Heart right ventricle (tissue), 16 donors: ENCODE measurements at regions not wholly inside any gene's neighbourhood (a gene's known extent, or its start where the extent isn't known, plus 50 kb on each side); places are given as distances from the start of the nearest gene placed in this dataset.

Experiments used
- ATAC-seq, 8 donors: fragments of 200-7000 bp; cut with Tn5 transposase; one replicate each; pipeline ENCODE4 v1.9.1; 2020; ENCODE audit warnings: mild to moderate bottlenecking in 8 of 8, moderate library complexity in 8 of 8, moderate number of reproducible peaks in 1 of 8
- DNase-seq, 2 donors: peaks; one replicate each; pipeline ENCODE4 v3.0.0-alpha.2; 2020
- H3K27ac ChIP-seq, 10 donors: fragments of 200-600 bp; sonication (generic) in 2 of 10; one replicate each; pipeline versions ENCODE4 v1.5.0 to v1.8.0; 2020 to 2022; ENCODE audit warnings: mild to moderate bottlenecking in 3 of 10
- H3K27me3 ChIP-seq, 7 donors: fragments of 200-600 bp; one replicate each; pipeline ENCODE4 v1.8.0; 2021 to 2022; ENCODE audit warnings: mild to moderate bottlenecking in 2 of 7
- H3K36me3 ChIP-seq, 9 donors: fragments of 200-600 bp; sonication (generic) in 1 of 9; one replicate each; pipeline versions ENCODE4 v1.5.0 to v1.8.0; 2020 to 2022; ENCODE audit warnings: mild to moderate bottlenecking in 2 of 9
- H3K4me1 ChIP-seq, 9 donors: fragments of 200-600 bp; sonication (generic) in 1 of 9; one replicate each; pipeline versions ENCODE4 v1.5.0 to v1.8.0; 2020 to 2022; ENCODE audit warnings: mild to moderate bottlenecking in 4 of 9
- H3K4me3 ChIP-seq, 10 donors: fragments of 200-600 bp; sonication (generic) in 2 of 10; one replicate each; pipeline versions ENCODE4 v1.5.0 to v1.8.0; 2020 to 2022; ENCODE audit warnings: mild to moderate bottlenecking in 7 of 10, moderate library complexity in 2 of 10
- H3K9me3 ChIP-seq, 11 donors: fragments of 200-600 bp in 10 of 11; sonication (generic) in 2 of 11; one replicate each; pipeline versions ENCODE4 v1.5.0 to v1.8.0; 2013 to 2022; ENCODE audit warnings: mild to moderate bottlenecking in 2 of 11, control low read depth in 1 of 11, moderate library complexity in 1 of 11
- CTCF ChIP-seq, 9 donors: fragments of 200-600 bp; sonication (generic) in 2 of 9; IDR thresholded peaks; one replicate each; pipeline versions ENCODE4 v1.5.0 to v1.8.0; 2021 to 2022; ENCODE audit warnings: antibody characterized with exemption in 9 of 9, mild to moderate bottlenecking in 5 of 9, moderate library complexity in 1 of 9
- WGBS, 2 donors: extraction: QIAGEN DNeasy Blood & Tissue Kit; methylation state at CpG; one replicate each; pipeline ENCODE4 v1.1.7; 2013; ENCODE audit warnings: inconsistent platforms in 1 of 2; 5-methylcytosine and 5-hydroxymethylcytosine counted together
- intact Hi-C, 10 donors: fragments of 100-400 bp; cut with DNase I; formaldehyde crosslinking; loops; one replicate each; pipeline versions ENCODE4 v1.11.1 to v1.14.2; 2022
- donor health status: Arrhythmogenic right ventricular cardiomyopathy.
- donor health status: ischemic (EF 13 %, LVEDD 7.1; RV severe dilation, severe dysfunction).
- donor health status: healthy with polysubstance abuse.
- donor health status: DM: no; HTN: yes; CAD: no.
- donor health status: DM: no; HTN: no; CAD: no.
- donor health status: ischemic (EF 25% LVEDD 6.9; RV normal size, moderate dysfunction).
- donor health status: ischemic (EF 25% LVEDD 5.7; RV mildly dilated, moderate dysfunction).
- donor health status: healthy.
- donor health status: DM: yes; HTN: yes; CAD: no.
- donor health status: Ischemic cardiomyopathy.
- donor health status: ischemic (EF 35%, LVEDD 5.7; RV mildly dilated, moderate dysfunction).
- donor health status: nonischemic (EF 11% LVEDD 7.7; RV severe dilation, severe dysfunction).
- donor health status: DM: yes; HTN: yes; CAD: no.
- donor health status: PGD.
- donor health status: ischemic (EF 29% LVEDD 5.4; RV normal size, mild dysfunction).
- donor health status: nonischemic (EF 23%, LVEDD 6.1; RV moderate dilation, normal function).

- no peaks in the 10 kb centered on the region for H3K36me3 ChIP-seq
- intact Hi-C loops, result loop anchor here in 6 of 10 donors (10.0 kb wide), 4 partner anchors 516 to 1026 kb away; partner anchors contain the start of gene FOXP1 (in 1 of the 6)
- WGBS, 2 donors, result 29 to 31% methylated on average over 2 of the region's 2 CpGs
Observed at GRCh38 chr3:70558956-70559355, 246.5 kb upstream of the MDFIC2 start.

GRCh38 chr3:70557976-70558375 lies 245.5 kb upstream of the MDFIC2 start:
- TF ChIP-seq CTCF (IDR thresholded peaks at IDR 0.05), result no peak
- H3K36me3 ChIP-seq, result no peaks in the 10 kb centered on the region
- H3K4me3 ChIP-seq, result no peak overlapping the region
- intact Hi-C loops, result loop anchor here in 6 of 10 donors (10.0 kb wide), 4 partner anchors 517 to 1027 kb away; partner anchors contain the start of gene FOXP1 (in 1 of the 6)
- peaks cover 0 to 11% (median 0%) of the 10 kb centered on the region in 9 donors for H3K4me1 ChIP-seq
- H3K9me3 ChIP-seq, result peaks cover 0 to 3% (median 0%) of the 10 kb centered on the region in 11 donors
- no peaks in the 10 kb centered on the region for H3K27me3 ChIP-seq
- ATAC-seq (no peak), DNase-seq (no peak)
- H3K27ac ChIP-seq, result no peak overlapping the region
- WGBS, 2 donors, result 73 to 77% methylated on average over 2 of the region's 2 CpGs

More at GRCh38 chr3:70558956-70559355, 246.5 kb upstream of the MDFIC2 start:
- Histone ChIP-seq H3K4me3 (no peak overlapping the region), H3K4me1 (peaks cover 0 to 11% (median 0%) of the 10 kb centered on the region in 9 donors), H3K27ac (no peak overlapping the region), H3K9me3 (peaks cover 0 to 12% (median 0%) of the 10 kb centered on the region in 11 donors), H3K27me3 (no peaks in the 10 kb centered on the region)
- DNase-seq, result no peak
- no peak for TF ChIP-seq CTCF (IDR thresholded peaks at IDR 0.05)
- ATAC-seq, result no peak

GRCh38 chr3:70556056-70556455 lies 243.6 kb upstream of the MDFIC2 start:
- Histone ChIP-seq H3K36me3 (no peaks in the 10 kb centered on the region), H3K4me3 (no peak overlapping the region), H3K4me1 (peaks cover 0 to 11% (median 0%) of the 10 kb centered on the region in 9 donors), H3K9me3 (no peaks in the 10 kb centered on the region), H3K27me3 (no peaks in the 10 kb centered on the region), H3K27ac (no peak overlapping the region)
- 72 to 79% methylated on average over 3 of the region's 3 CpGs for WGBS, 2 donors
- DNase-seq, result no peak
- TF ChIP-seq CTCF (IDR thresholded peaks at IDR 0.05), result no peak
- no peak for ATAC-seq
- intact Hi-C loops, result loop anchor here in 6 of 10 donors (10.0 kb wide), 4 partner anchors 519 to 1029 kb away; partner anchors contain the start of gene FOXP1 (in 1 of the 6)

- intact Hi-C loops, result loop anchor here in 8 of 10 donors (5.0 to 10.0 kb wide), 8 partner anchors 513 to 1098 kb away; partner anchors contain the start of gene FOXP1 (in 1 of the 8)
Observed at GRCh38 chr3:70554170-70554569, 241.7 kb upstream of the MDFIC2 start.

More at GRCh38 chr3:70554170-70554569, 241.7 kb upstream of the MDFIC2 start:
- no peak overlapping the region for H3K4me3 ChIP-seq
- H3K27ac ChIP-seq, result no peak overlapping the region
- no peak for TF ChIP-seq CTCF (IDR thresholded peaks at IDR 0.05)
- ATAC-seq (no peak), DNase-seq (no peak)
- H3K36me3 ChIP-seq, result no peaks in the 10 kb centered on the region
- peaks cover 0 to 11% (median 0%) of the 10 kb centered on the region in 9 donors for H3K4me1 ChIP-seq
- WGBS, 2 donors, result 81 to 85% methylated on average over 1 of the region's 1 CpG
- H3K27me3 ChIP-seq, result no peaks in the 10 kb centered on the region
- H3K9me3 ChIP-seq, result no peaks in the 10 kb centered on the region
